ENCODE measurements at regions not wholly inside any gene's neighbourhood (a gene's known extent, or its start where the extent isn't known, plus 50 kb on each side); places are given as distances from the start of the nearest gene placed in this dataset.

GRCh38 chr13:63389756-63390155, 1974.1 kb upstream of the PCDH20 start:
- DNase-seq (ENCODE audit: low read depth in 4 of 4, low spot score in 3 of 4) = no peak

GRCh38 chr13:63381078-63381859, 1965.6 kb upstream of the PCDH20 start:
- no peak for DNase-seq (ENCODE audit: low read depth in 4 of 4, low spot score in 3 of 4)

GRCh38 chr13:63377986-63378385, 1962.3 kb upstream of the PCDH20 start:
- DNase-seq (ENCODE audit: low read depth in 4 of 4, low spot score in 3 of 4) = no peak

- no peak for DNase-seq (ENCODE audit: low read depth in 4 of 4, low spot score in 3 of 4)
Observed at GRCh38 chr13:63370101-63370500, 1954.5 kb upstream of the PCDH20 start.

GRCh38 chr13:63367522-63368198, 1952.0 kb upstream of the PCDH20 start:
- no peak for DNase-seq (ENCODE audit: low read depth in 4 of 4, low spot score in 3 of 4)

- DNase-seq (ENCODE audit: low read depth in 4 of 4, low spot score in 3 of 4) = no peak
Observed at GRCh38 chr13:63364159-63364558, 1948.5 kb upstream of the PCDH20 start.

GRCh38 chr13:63351533-63351932, 1935.9 kb upstream of the PCDH20 start:
- DNase-seq (ENCODE audit: low read depth in 4 of 4, low spot score in 3 of 4) = no peak

- DNase-seq (ENCODE audit: low read depth in 4 of 4, low spot score in 3 of 4) = no peak
Observed at GRCh38 chr13:63351081-63351480, 1935.4 kb upstream of the PCDH20 start.

GRCh38 chr13:63345835-63346234, 1930.2 kb upstream of the PCDH20 start:
- DNase-seq (ENCODE audit: low read depth in 4 of 4, low spot score in 3 of 4) = no peak

- no peak for DNase-seq (ENCODE audit: low read depth in 4 of 4, low spot score in 3 of 4)
Observed at GRCh38 chr13:63344711-63345110, 1929.1 kb upstream of the PCDH20 start.

- DNase-seq (ENCODE audit: low read depth in 4 of 4, low spot score in 3 of 4) = no peak
Observed at GRCh38 chr13:63337921-63338320, 1922.3 kb upstream of the PCDH20 start.

GRCh38 chr13:63337041-63337440, 1921.4 kb upstream of the PCDH20 start:
- DNase-seq (ENCODE audit: low read depth in 4 of 4, low spot score in 3 of 4) = no peak

GRCh38 chr13:63336549-63336948, 1920.9 kb upstream of the PCDH20 start:
- DNase-seq (ENCODE audit: low read depth in 4 of 4, low spot score in 3 of 4) = no peak

- DNase-seq (ENCODE audit: low read depth in 4 of 4, low spot score in 3 of 4) = no peak
Observed at GRCh38 chr13:63327584-63327983, 1911.9 kb upstream of the PCDH20 start.

- no peak for DNase-seq (ENCODE audit: low read depth in 4 of 4, low spot score in 3 of 4)
Observed at GRCh38 chr13:63323441-63323840, 1907.8 kb upstream of the PCDH20 start.

- DNase-seq (ENCODE audit: low read depth in 4 of 4, low spot score in 3 of 4) = no peak
Observed at GRCh38 chr13:63311587-63311986, 1895.9 kb upstream of the PCDH20 start.

- DNase-seq (ENCODE audit: low read depth in 4 of 4, low spot score in 3 of 4) = no peak
Observed at GRCh38 chr13:63308549-63309165, 1893.0 kb upstream of the PCDH20 start.

GRCh38 chr13:63307228-63307627, 1891.6 kb upstream of the PCDH20 start:
- DNase-seq (ENCODE audit: low read depth in 4 of 4, low spot score in 3 of 4) = no peak

- DNase-seq (ENCODE audit: low read depth in 4 of 4, low spot score in 3 of 4) = no peak
Observed at GRCh38 chr13:63305641-63306133, 1890.0 kb upstream of the PCDH20 start.

- no peak for DNase-seq (ENCODE audit: low read depth in 4 of 4, low spot score in 3 of 4)
Observed at GRCh38 chr13:63304497-63304896, 1888.8 kb upstream of the PCDH20 start.

- no peak for DNase-seq (ENCODE audit: low read depth in 4 of 4, low spot score in 3 of 4)
Observed at GRCh38 chr13:63299866-63300394, 1884.3 kb upstream of the PCDH20 start.

Measured in right renal pelvis (tissue), 4 donors.